Osteocyte (in vitro differentiated cells): ENCODE measurements at regions not wholly inside any gene's neighbourhood (a gene's known extent, or its start where the extent isn't known, plus 50 kb on each side); places are given as distances from the start of the nearest gene placed in this dataset.

ENCODE experiments used
- DNase-seq: peaks from one replicate; pipeline ENCODE4 v3.0.0; 2021; ENCODE audit warnings: mixed read lengths; ENCODE audit not compliant: unreplicated experiment; ENCODE audit errors: extremely low spot score
- H3K27ac Mint-ChIP-seq: one replicate; pipeline ENCODE4 v1.8.0; 2021; ENCODE audit warnings: mild to moderate bottlenecking, mixed read lengths; ENCODE audit not compliant: unreplicated experiment
- H3K27me3 Mint-ChIP-seq: one replicate; pipeline ENCODE4 v1.8.0; 2021; ENCODE audit warnings: mixed read lengths; ENCODE audit not compliant: unreplicated experiment
- H3K36me3 Mint-ChIP-seq: one replicate; pipeline ENCODE4 v1.8.0; 2021; ENCODE audit warnings: mixed read lengths; ENCODE audit not compliant: unreplicated experiment
- H3K4me1 Mint-ChIP-seq: one replicate; pipeline ENCODE4 v1.8.0; 2021; ENCODE audit warnings: mixed read lengths; ENCODE audit not compliant: unreplicated experiment
- H3K4me3 Mint-ChIP-seq: one replicate; pipeline ENCODE4 v1.8.0; 2021; ENCODE audit warnings: mild to moderate bottlenecking, moderate library complexity, mixed read lengths; ENCODE audit not compliant: unreplicated experiment
- H3K9me3 Mint-ChIP-seq: one replicate; pipeline ENCODE4 v1.8.0; 2021; ENCODE audit warnings: mixed read lengths; ENCODE audit not compliant: unreplicated experiment
- CTCF ChIP-seq: fragments of 200-600 bp; sonication (generic); IDR thresholded peaks from 2 replicates; pipeline ENCODE4 v1.5.0; 2021; ENCODE audit warnings: antibody characterized with exemption, mild to moderate bottlenecking, moderate library complexity

- H3K4me3 Mint-ChIP-seq: no peak overlapping the region
- TF ChIP-seq CTCF: no peak
- H3K27ac Mint-ChIP-seq: no peak overlapping the region
- no peak for DNase-seq
- H3K9me3 Mint-ChIP-seq: no peaks in the 10 kb centered on the region
- no peaks in the 10 kb centered on the region for H3K36me3 Mint-ChIP-seq
- peaks cover 3% of the 10 kb centered on the region for H3K4me1 Mint-ChIP-seq
- H3K27me3 Mint-ChIP-seq: no peaks in the 10 kb centered on the region
These were observed 249.6 kb downstream of the TSHZ3 start for GRCh38 chr19:31099515-31100205.

- no peak for DNase-seq
- Mint-ChIP-seq H3K36me3 (no peaks in the 10 kb centered on the region), H3K27me3 (no peaks in the 10 kb centered on the region), H3K4me1 (peaks cover 3% of the 10 kb centered on the region), H3K4me3 (no peak overlapping the region), H3K9me3 (no peaks in the 10 kb centered on the region), H3K27ac (no peak overlapping the region)
- TF ChIP-seq CTCF: no peak
These were observed 250.4 kb downstream of the TSHZ3 start for GRCh38 chr19:31098836-31099235.

GRCh38 chr19:31096935-31097545 lies 252.2 kb downstream of the TSHZ3 start:
- Mint-ChIP-seq H3K27ac (no peak overlapping the region), H3K27me3 (no peaks in the 10 kb centered on the region), H3K4me1 (peaks cover 3% of the 10 kb centered on the region), H3K9me3 (no peaks in the 10 kb centered on the region), H3K4me3 (no peak overlapping the region), H3K36me3 (no peaks in the 10 kb centered on the region)
- TF ChIP-seq CTCF: no peak
- no peak for DNase-seq

GRCh38 chr19:31096062-31096830 lies 253.0 kb downstream of the TSHZ3 start:
- no peak for DNase-seq
- Mint-ChIP-seq H3K4me1 (no peaks in the 10 kb centered on the region), H3K9me3 (no peaks in the 10 kb centered on the region), H3K27ac (no peak overlapping the region), H3K4me3 (no peak overlapping the region), H3K36me3 (no peaks in the 10 kb centered on the region), H3K27me3 (no peaks in the 10 kb centered on the region)
- no peak for TF ChIP-seq CTCF
